ENCODE measurements at regions not wholly inside any gene's neighbourhood (a gene's known extent, or its start where the extent isn't known, plus 50 kb on each side); places are given as distances from the start of the nearest gene placed in this dataset.
"Not testable (repeated sequence)": the region's sequence is repeated elsewhere in the genome, so short reads cannot be mapped to it uniquely, and the experiment has no call there.

DNA sequence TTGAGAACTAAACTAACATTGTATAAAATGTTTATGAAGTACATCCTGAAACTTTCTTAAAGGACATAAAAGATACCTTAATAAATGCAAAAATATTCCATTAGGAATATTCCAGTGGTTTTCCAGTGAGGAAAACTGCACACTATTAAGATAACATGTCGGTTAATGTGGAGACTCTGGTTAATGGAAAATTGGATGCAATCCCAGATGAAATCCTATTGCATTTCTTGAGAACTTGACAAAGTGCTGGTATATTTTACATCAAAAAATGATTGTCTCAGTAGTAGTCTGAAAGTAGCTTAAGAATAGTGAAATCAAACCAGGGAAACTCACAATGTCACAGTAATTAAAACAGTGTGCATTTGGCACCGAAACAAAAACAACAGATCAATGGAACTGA, 202.5 kb upstream of the MON1B start:
- DNase-seq, result no peak

DNA sequence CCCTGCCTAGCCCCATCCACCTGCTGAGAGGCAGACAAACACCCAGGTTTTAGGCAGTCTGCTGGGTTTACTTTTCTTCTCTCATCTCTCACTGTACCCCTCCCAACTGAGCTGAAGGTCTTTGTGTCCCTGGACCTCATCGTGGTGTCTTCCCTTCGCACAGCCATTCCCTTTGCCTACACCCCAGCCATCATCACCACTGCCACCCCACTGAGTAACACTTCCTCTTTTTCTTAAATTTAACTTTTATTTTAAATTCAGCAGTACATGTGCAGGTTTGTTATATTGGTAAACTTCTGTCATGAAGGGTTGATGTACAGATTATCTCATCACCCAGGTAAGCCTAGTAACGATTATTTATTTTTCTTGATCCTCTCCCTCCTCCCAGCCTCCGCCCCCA, 188.3 kb upstream of the MON1B start:
- DNase-seq, result no peak

GRCh38 chr16:77009453-77009852, 181.5 kb upstream of the MON1B start:
- DNase-seq, result no peak

DNA sequence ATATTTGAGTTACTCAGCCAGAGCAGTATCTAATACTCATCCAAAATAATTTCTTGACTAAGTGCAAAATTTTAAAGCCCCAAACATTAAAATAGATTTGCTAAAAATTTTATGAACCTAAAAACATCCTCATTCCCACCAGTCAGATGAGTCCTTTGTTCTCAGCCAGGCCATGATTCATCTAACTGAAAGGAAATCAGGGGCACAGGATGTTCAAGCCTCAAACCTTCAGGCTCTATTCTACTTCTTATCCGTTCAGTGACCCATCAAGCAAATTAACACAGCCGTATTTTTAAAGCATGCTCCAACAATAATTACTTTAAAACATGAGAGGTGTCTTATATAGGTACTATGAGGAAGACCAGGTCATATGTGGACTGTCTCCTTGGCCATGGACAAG, 176.5 kb upstream of the MON1B start:
- no peak for DNase-seq

DNA sequence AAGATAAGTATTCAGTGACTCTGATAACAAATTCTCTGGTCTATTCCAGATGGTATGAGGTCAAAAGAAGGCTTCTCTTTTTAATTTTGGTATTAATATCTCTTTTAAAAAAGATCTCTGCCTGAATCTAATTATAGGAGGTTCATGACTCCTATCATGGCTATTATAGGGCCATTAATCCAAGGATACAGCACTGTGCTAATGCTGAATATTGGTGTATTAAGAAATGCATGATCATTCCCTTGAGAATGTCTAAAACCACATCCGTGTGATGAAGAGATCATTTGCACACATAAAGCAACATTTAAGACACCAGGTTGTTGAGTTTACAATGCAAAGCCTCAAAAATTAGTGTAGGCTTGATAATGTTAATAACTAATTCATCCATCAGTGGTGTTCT, 160.4 kb upstream of the MON1B start:
- no peak for DNase-seq

DNA sequence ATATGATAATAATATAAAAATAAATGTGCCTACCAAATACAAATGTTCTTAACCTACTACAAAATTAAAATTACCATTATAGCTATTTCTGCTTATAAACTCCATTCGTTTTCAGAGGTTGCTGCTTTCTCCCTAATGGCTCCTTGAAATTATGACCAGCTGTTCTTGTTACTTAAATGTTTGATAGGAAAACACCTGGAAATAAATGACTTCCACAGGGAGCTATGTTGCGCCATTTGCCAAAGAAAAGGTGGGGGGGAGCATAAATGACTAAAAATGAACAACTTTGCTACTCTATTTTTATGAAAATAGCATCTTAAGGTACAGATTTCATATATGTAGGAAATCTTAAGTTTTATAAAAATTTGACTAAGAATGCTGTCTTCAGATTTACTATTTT, 157.5 kb upstream of the MON1B start:
- no peak for DNase-seq

- no peak for DNase-seq
Measured at GRCh38 chr16:77035361-77035760, 155.6 kb upstream of the MON1B start.

DNA sequence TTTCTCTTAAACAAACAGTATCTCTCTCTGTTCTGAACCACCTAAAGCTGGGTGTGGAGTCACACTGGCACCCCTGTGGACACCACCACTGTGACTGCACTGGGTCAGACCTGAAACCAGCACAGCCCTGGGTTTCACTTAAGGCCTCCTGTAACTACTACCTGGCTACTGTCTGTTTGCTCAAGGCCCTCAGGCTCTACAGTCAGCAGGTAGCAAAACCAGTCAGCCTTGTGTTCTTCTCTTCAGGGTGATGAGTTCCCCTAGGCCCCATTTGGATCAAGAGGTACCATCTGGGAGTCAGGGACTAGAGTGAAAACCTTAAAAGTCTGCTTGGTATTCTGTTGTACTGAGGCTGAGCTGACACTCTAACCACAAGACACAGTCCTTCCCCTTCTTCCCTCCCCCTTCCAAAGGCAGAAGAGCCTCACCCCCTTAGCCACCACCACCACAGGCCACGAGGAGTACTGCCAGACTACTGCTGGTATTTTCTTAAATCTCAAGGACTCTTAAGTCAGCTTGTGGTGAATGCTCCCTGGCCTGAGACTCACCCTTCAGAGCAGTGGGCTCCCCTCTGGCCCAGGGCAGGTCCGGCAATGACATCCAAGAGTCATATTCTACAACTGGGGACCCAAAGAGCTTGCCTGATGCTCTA, 153.2 kb upstream of the MON1B start:
- DNase-seq, result no peak

GRCh38 chr16:77041468-77041867, 149.5 kb upstream of the MON1B start:
- no peak for DNase-seq

- DNase-seq, result no peak
Measured at GRCh38 chr16:77043076-77043475, 147.9 kb upstream of the MON1B start.

GRCh38 chr16:77046206-77046605, 144.8 kb upstream of the MON1B start:
- DNase-seq, result no peak

DNA sequence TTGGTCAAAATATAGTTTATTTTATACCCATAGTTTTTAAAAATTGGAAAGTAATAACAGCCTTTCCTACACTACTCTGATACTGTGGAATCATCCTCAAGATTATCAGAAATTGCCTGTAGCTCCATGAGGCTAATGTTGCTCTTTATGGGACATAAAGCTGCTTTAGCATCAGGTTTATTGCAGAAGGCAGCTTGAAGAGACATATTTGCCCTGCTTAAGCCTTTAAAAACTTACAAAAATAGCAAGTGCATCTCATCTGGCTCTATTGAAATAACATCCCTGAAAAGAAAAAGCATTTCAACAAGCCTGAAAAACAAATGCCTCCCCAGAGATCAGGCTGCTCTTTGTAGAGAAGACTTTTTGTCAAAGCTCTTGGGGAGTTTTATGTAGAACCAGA, 142.9 kb upstream of the MON1B start:
- no peak for DNase-seq

- DNase-seq, result no peak
Measured at GRCh38 chr16:77049577-77049976, 141.4 kb upstream of the MON1B start.

GRCh38 chr16:77056597-77056996, 134.4 kb upstream of the MON1B start:
- not testable (repeated sequence) for DNase-seq

DNA sequence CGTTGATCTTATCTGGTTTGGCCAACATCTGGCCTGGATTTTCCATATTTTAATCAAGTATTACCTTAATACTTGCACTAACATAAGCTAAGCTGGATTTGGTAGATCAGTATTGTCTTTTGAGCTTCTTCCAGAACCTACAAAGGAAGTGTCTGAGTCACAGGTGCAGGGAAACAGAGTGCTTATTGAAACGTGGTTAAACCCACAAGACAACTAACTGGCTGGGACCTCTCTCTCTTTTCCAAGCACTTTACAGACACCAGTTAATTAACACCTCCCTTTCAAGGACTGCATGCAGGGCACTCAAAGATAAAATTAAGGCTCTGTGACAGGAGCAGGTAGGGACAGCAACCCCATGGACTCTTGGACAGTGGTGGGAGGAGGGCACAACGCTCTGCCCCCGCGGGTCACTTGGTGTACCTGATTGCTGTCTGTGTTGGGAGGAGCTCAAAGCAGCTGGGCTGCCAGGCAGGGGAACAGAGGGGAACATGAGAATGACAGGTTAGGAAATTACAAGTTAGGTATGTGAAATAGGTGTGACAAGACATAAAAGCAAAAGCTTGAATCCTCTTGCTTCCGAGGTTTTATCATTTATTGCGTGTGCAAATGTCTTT, 133.7 kb upstream of the MON1B start:
- no peak for DNase-seq

- no peak for DNase-seq
Measured at GRCh38 chr16:77059446-77059845, 131.5 kb upstream of the MON1B start.

DNA sequence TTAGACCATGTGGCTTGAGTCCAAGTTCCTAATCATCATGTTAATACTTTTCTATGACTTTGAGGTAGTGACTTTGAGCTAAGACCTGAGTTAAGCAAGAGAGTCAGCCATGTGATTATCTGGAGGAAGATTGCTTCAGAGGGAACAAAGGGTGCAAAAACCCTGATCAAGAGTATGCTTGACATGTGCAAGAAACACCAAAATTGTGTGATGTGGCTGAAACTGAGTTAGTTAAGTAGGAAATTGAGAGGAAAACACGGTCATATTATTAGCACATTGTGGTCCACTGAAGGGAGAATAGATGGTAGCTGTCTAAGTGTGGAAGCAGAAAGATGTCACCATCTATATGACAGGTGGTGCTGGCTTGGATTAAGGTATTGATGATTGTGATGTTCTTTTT, 130.4 kb upstream of the MON1B start:
- DNase-seq, result no peak

DNA sequence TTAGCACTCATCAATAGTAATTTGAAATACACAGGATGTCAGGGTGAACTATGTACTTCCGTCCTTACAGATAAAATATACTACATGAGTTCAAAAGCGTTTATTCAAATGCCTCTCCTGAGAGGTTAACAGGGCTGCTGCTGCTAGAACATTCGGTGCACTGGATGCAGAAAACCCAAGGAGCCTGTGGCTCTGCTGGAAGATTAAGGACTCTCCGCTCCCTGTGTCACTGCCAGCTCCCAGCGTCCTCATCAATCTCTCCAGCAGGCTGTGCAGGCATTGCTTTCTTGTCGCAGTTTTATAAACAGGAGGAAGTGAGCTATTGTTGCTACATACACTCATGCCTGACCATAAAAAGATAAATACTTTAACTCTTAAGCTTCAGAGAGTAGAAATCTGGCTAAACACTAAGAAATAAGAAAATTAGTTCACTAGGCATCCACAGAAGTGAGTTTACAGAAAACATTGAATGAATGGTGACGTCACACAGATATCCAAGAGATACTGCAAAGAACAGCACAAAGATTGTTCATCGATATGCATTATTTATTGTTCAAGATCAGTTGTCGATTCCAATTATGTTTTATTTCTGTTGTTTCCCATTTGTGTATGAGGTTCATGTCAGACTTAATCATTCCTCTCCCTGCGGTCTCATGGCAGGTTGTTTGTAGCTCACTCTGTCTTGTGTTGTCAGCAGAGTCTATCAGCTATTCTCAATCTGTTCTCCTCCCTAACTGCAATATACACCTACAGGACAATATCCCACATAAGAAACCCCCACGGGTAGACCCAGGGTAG, 127.9 kb upstream of the MON1B start:
- DNase-seq, result no peak

DNA sequence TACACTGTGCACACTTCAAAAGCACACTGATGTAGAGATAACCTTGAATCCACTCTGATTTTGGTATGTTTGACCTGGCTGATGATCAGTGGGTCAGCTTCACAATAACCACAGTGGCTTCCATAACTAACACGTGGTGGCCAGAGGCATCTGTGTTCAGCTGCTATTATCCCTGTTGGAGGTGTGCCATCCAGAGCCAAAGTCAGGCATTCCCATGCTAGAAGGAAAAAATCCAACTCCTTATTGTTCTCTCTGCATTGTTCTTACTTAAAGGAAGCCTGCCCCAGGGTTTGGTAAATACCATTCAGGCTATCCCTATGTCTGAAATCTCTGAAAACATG, 127.3 kb upstream of the MON1B start:
- DNase-seq, result no peak

DNA sequence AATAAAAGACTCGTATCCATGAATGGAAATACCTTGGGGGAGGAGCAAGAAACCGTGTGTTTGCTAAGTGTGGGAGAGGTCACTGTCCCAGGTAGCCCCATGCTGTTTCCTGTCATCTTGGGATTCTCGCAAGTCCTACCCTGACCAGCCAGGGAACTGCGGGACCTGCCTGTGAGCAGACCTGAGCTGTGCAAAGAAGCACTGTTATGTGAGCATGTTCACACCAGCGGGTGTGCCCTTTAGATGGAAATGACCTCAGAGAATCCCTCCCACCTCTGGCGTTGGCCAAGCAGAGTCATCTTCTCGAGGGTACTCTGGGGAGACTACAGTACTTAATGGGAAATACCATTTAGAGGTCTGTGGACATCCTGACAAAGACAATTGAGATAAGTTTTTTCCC, 127.0 kb upstream of the MON1B start:
- DNase-seq, result no peak

- no peak for DNase-seq
Measured at GRCh38 chr16:77066896-77067496, 124.0 kb upstream of the MON1B start.

DNA sequence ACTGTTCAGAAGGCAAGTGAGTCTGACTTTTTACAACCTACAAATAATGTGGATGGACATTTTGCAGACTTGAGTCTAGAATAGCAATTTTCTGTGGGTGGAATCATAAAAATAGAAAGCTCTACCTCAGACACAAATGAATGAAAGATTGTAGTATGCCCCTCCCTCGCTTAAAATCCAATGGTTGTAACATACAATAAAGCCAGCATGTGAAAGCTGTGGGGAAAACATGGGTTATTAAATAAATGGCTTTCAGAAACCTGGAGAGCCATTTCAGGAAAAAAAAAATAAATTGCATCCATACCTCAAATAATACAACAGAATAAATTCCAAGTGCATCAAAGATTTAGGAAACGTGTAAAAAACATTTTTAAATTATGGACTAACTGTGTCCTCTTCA, 123.1 kb upstream of the MON1B start:
- DNase-seq, result no peak

- DNase-seq, result no peak
Measured at GRCh38 chr16:77068402-77068801, 122.6 kb upstream of the MON1B start.

DNA sequence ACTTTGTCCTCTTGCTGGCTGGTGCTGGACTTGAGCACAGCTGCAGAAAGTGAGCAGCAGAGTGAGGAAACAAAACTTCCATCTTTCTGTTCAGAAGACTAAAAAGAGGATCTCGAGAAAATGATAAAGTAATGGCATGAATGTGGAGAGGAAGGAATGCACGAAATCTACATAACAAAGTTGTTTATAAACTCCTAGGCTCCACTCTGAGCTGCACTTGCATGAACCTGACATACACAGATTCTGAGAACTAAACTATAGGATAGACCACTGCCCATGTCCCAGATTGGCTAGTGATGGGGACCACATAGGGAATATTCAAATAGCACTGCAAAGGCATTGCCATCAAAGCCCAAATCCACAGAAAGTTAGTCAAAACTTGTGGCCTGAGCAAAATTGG, 121.1 kb upstream of the MON1B start:
- no peak for DNase-seq

Data from Kasumi-1 (cell line).